ENCODE measurements at regions not wholly inside any gene's neighbourhood (a gene's known extent, or its start where the extent isn't known, plus 50 kb on each side); places are given as distances from the start of the nearest gene placed in this dataset.

DNA sequence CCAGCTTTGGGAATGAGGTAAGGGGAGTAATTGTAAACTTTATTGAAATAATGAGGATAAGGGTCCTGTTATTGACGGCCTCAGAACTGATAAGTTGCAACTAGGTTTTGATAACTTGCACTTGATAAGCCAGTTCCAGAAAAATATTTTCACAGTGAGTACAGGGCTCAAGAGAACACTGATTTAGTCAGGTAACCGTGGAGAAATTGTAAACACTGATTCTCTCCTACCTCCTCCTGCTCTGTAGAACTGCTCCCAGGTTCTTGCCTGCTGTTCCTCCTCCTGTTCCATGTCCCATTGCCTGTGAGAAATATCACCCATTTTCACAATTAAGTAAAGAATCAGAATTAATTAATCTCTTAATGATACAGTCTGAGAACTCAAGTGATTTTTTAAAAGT is 55.0 kb upstream of the CXXC4 start:
- Histone ChIP-seq H3K9me3 (replicated peaks in 1 of 3) (no peaks in the 10 kb centered on the region), H3K27ac (no peak overlapping the region), H3K27me3 (no peaks in the 10 kb centered on the region), H3K36me3 (replicated peaks in 1 of 2) (no peaks in the 10 kb centered on the region), H3K4me3 (no peak overlapping the region), H3K4me1 (replicated peaks in 1 of 2) (no peaks in the 10 kb centered on the region)
- WGBS, 4 donors, result 44 to 69% (median 65%) methylated on average over 2 of the region's 2 CpGs
- DNase-seq, result no peak
- TF ChIP-seq, protein P1, sequence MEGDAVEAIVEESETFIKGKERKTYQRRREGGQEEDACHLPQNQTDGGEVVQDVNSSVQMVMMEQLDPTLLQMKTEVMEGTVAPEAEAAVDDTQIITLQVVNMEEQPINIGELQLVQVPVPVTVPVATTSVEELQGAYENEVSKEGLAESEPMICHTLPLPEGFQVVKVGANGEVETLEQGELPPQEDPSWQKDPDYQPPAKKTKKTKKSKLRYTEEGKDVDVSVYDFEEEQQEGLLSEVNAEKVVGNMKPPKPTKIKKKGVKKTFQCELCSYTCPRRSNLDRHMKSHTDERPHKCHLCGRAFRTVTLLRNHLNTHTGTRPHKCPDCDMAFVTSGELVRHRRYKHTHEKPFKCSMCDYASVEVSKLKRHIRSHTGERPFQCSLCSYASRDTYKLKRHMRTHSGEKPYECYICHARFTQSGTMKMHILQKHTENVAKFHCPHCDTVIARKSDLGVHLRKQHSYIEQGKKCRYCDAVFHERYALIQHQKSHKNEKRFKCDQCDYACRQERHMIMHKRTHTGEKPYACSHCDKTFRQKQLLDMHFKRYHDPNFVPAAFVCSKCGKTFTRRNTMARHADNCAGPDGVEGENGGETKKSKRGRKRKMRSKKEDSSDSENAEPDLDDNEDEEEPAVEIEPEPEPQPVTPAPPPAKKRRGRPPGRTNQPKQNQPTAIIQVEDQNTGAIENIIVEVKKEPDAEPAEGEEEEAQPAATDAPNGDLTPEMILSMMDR (IDR thresholded peaks at IDR 0.05), result no peak
- no peak for TF ChIP-seq POLR2A (IDR thresholded peaks at IDR 0.05)
- intact Hi-C loops (cut with DNase I), result no loop called here

DNA sequence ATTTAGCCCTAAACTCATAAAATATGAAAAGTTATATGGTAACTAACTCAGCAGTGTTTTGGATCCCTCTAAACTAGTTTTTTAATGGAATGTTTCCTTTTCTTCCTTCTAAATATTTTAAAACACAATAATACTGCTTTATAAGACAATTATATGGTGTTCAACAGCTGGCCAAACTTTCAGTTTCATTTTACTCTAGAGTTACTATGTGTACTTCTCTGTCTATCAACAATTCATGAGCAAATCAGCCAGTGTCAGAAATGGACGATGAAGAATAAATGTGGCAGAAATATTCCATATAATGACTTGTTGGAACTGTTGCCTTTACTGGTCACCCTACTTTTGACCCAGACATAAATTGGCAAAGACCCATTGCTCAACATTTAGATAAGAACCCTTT is 64.8 kb upstream of the CXXC4 start:
- 66 to 72% (median 68%) methylated on average over 1 of the region's 1 CpG for WGBS, 4 donors
- TF ChIP-seq, protein P1 (IDR thresholded peaks at IDR 0.05), result no peak
- TF ChIP-seq POLR2A (IDR thresholded peaks at IDR 0.05), result no peak
- Histone ChIP-seq H3K9me3 (replicated peaks in 1 of 3) (no peaks in the 10 kb centered on the region), H3K4me1 (replicated peaks in 1 of 2) (no peaks in the 10 kb centered on the region), H3K36me3 (replicated peaks in 1 of 2) (no peaks in the 10 kb centered on the region), H3K4me3 (no peak overlapping the region), H3K27me3 (no peaks in the 10 kb centered on the region), H3K27ac (no peak overlapping the region)
- no peak for DNase-seq
- intact Hi-C loops (cut with DNase I), result no loop called here

DNA sequence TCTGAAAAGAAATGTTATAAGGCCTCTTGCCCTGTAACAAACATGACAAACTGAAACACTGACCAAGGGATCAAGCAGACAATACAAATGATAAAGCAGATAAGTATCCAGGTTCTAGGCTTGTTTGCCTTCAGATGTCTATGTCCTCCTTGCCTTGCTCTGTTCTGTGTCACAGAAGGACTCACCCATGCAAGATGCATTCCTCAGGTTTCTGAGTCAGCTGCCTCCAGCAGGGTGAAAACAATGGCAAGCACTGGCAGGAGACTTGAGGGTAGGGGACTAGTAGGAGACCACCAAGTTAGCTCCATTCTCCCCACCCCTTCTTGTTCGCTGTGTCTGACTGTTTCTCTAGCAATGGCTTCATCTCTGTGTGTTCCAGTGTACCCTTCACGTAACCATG is 76.6 kb upstream of the CXXC4 start:
- WGBS, 4 donors, result 89 to 96% (median 93%) methylated on average over 2 of the region's 2 CpGs
- Histone ChIP-seq H3K36me3 (replicated peaks in 1 of 2) (no peaks in the 10 kb centered on the region), H3K27ac (no peak overlapping the region), H3K27me3 (no peaks in the 10 kb centered on the region), H3K4me3 (no peak overlapping the region), H3K4me1 (replicated peaks in 1 of 2) (no peaks in the 10 kb centered on the region), H3K9me3 (replicated peaks in 1 of 3) (no peaks in the 10 kb centered on the region)
- DNase-seq, result no peak
- no peak for TF ChIP-seq POLR2A (IDR thresholded peaks at IDR 0.05)
- TF ChIP-seq, protein P1 (IDR thresholded peaks at IDR 0.05), result no peak
- intact Hi-C loops (cut with DNase I), result no loop called here

DNA sequence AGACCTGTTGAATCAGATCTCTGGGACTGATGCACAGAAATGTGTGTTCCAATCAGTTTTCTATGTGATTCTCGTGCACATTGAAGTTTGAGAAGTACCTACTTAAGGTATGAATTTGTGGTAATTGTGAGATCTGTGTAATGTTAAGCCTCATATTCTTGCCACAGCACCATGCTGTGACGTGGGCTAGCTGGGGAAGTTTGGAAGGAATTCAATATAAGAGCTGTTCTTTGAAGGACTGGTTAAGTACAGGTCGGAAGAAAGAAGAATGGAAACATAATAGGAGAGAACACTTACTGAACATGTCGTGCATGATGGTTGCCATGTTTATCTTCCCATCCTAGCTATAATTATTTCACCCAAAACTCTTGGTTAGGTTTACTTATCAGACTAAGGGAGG is 79.7 kb upstream of the CXXC4 start:
- no peaks in the 10 kb centered on the region for H3K9me3 ChIP-seq (replicated peaks in 1 of 3)
- no peak for DNase-seq
- TF ChIP-seq POLR2A (IDR thresholded peaks at IDR 0.05), result no peak
- TF ChIP-seq, protein P1 (IDR thresholded peaks at IDR 0.05), result no peak
- H3K27me3 ChIP-seq, result no peaks in the 10 kb centered on the region
- no peak overlapping the region for H3K4me3 ChIP-seq
- H3K4me1 ChIP-seq (replicated peaks in 1 of 2), result no peaks in the 10 kb centered on the region
- intact Hi-C loops (cut with DNase I), result no loop called here
- H3K27ac ChIP-seq, result no peak overlapping the region
- 76 to 87% (median 82%) methylated on average over 4 of the region's 4 CpGs for WGBS, 4 donors
- no peaks in the 10 kb centered on the region for H3K36me3 ChIP-seq (replicated peaks in 1 of 2)

Data from adrenal gland (tissue), 9 donors.